B cell (primary cell): ENCODE measurements at regions not wholly inside any gene's neighbourhood (a gene's known extent, or its start where the extent isn't known, plus 50 kb on each side); places are given as distances from the start of the nearest gene placed in this dataset.

Experiments
- ATAC-seq: fragments of 200-7000 bp; cut with Tn5 transposase; one replicate; pipeline ENCODE4 v1.10.0; 2021; ENCODE audit warnings: low read depth, mild to moderate bottlenecking, moderate number of reproducible peaks, moderate library complexity
- CTCF ChIA-PET: fragments of 350-600 bp; sonication (Branson Sonifier 250); formaldehyde crosslinking; loops from one replicate; lab custom pipeline; 2021; ENCODE audit warnings: antibody characterized with exemption, inconsistent platforms; lab: Charles Lee
- POLR2A ChIA-PET: fragments of 350-600 bp; sonication (Branson Sonifier 250); formaldehyde crosslinking; loops from one replicate; lab custom pipeline; 2021; ENCODE audit warnings: antibody characterized with exemption; lab: Charles Lee
- DNase-seq: peaks from one replicate; pipeline ENCODE4 v3.0.0; 2013
- H2AFZ ChIP-seq: 2 replicates; pipeline ENCODE4 v1.6.1; 2012; ENCODE audit warnings: mild to moderate bottlenecking, low read depth, low read length; ENCODE audit not compliant: insufficient read depth, poor library complexity, severe bottlenecking
- H3K27ac ChIP-seq, 2 donors: 1 replicate in 1 of 2; 2 replicates in 1 of 2; pipeline ENCODE4 v1.5.1; 2012 to 2013; ENCODE audit warnings: low read length in 2 of 2, mild to moderate bottlenecking in 2 of 2, moderate library complexity in 1 of 2
- H3K27me3 ChIP-seq, 4 experiments: fragments of 200-600 bp in 1 of 4; sonication (generic) in 1 of 4; replicated peaks in 1 of 4; 1 replicate in 2 of 4; 2 replicates in 2 of 4; pipeline versions ENCODE4 v1.6.1 to v1.7.0; 2013 to 2016; ENCODE audit warnings: low read length in 3 of 4, mild to moderate bottlenecking in 2 of 4, mixed read lengths in 1 of 4, moderate library complexity in 1 of 4; ENCODE audit not compliant: insufficient read depth in 4 of 4, control insufficient read depth in 3 of 4; ENCODE audit errors: control extremely low read depth in 1 of 4
- H3K36me3 ChIP-seq, 2 experiments: replicated peaks in 1 of 2; 1 replicate in 1 of 2; 2 replicates in 1 of 2; pipeline versions ENCODE4 v1.6.1 to v1.7.1; 2013; ENCODE audit warnings: low read length in 1 of 2; ENCODE audit not compliant: insufficient read depth in 2 of 2, control insufficient read depth in 1 of 2; ENCODE audit errors: control extremely low read depth in 1 of 2, extremely low read depth in 1 of 2
- H3K4me1 ChIP-seq, 2 donors: fragments of 200-600 bp in 1 of 2; sonication (generic) in 1 of 2; 1 replicate in 1 of 2; 2 replicates in 1 of 2; pipeline versions ENCODE4 v1.5.1 to v1.6.1; 2013 to 2017; ENCODE audit warnings: low read length in 2 of 2; ENCODE audit not compliant: control insufficient read depth in 2 of 2, insufficient read depth in 2 of 2
- H3K4me2 ChIP-seq: replicated peaks from 2 replicates; pipeline ENCODE3; 2012; ENCODE audit warnings: mild to moderate bottlenecking, low read depth, low read length; ENCODE audit not compliant: poor library complexity, severe bottlenecking
- H3K4me3 ChIP-seq, 5 experiments: fragments of 200-600 bp in 1 of 5; sonication (generic) in 1 of 5; 1 replicate in 3 of 5; 2 replicates in 2 of 5; pipeline versions ENCODE4 v1.5.1 to v1.7.0; 2011 to 2016; ENCODE audit warnings: low read length in 4 of 5, mild to moderate bottlenecking in 4 of 5, low read depth in 2 of 5, control low read depth in 1 of 5, moderate library complexity in 1 of 5; ENCODE audit not compliant: insufficient read depth in 1 of 5; ENCODE audit errors: control extremely low read depth in 1 of 5, extremely low read depth in 1 of 5
- H3K79me2 ChIP-seq: fragments of 200-600 bp; sonication (generic); one replicate; pipeline ENCODE4 v1.6.0; 2016; ENCODE audit warnings: low read length; ENCODE audit not compliant: control insufficient read depth, insufficient read depth
- H3K9ac ChIP-seq: fragments of 200-600 bp; sonication (generic); 2 replicates; pipeline ENCODE4 v1.6.1; 2017; ENCODE audit warnings: mild to moderate bottlenecking, low read length, moderate library complexity
- H3K9me3 ChIP-seq, 3 donors: one replicate each; pipeline versions ENCODE4 v1.6.1 to v1.7.1; 2013; ENCODE audit warnings: low read length in 2 of 3; ENCODE audit not compliant: control insufficient read depth in 2 of 3, insufficient read depth in 1 of 3; ENCODE audit errors: control extremely low read depth in 1 of 3
- H4K20me1 ChIP-seq: 2 replicates; pipeline ENCODE4 v1.6.0; 2012; ENCODE audit warnings: mild to moderate bottlenecking, low read length; ENCODE audit not compliant: insufficient read depth, control insufficient read depth, poor library complexity, severe bottlenecking
- H3K27ac Mint-ChIP-seq: one replicate; pipeline ENCODE4 v1.8.0; 2021; ENCODE audit warnings: mixed read lengths
- H3K27me3 Mint-ChIP-seq: one replicate; pipeline ENCODE4 v1.8.0; 2021; ENCODE audit warnings: mixed read lengths
- H3K4me1 Mint-ChIP-seq: one replicate; pipeline ENCODE4 v1.8.0; 2021; ENCODE audit warnings: mixed read lengths
- H3K4me3 Mint-ChIP-seq: one replicate; pipeline ENCODE4 v1.8.0; 2021; ENCODE audit warnings: mixed read lengths
- H3K9me3 Mint-ChIP-seq: one replicate; pipeline ENCODE4 v1.8.0; 2022; ENCODE audit warnings: mixed read lengths; ENCODE audit not compliant: insufficient read depth
- EZH2 ChIP-seq: IDR thresholded peaks from 2 replicates; pipeline ENCODE4 v1.6.1; 2012; ENCODE audit warnings: borderline replicate concordance, low read depth, mild to moderate bottlenecking, moderate library complexity, low read length; ENCODE audit not compliant: insufficient read depth, poor library complexity, severe bottlenecking
- WGBS: methylation state at CpG from one replicate; pipeline ENCODE4 v1.1.5; 2013; ENCODE audit warnings: missing lambda C conversion rate; ENCODE audit not compliant: insufficient coverage; 5-methylcytosine and 5-hydroxymethylcytosine counted together
- intact Hi-C: fragments of 100-400 bp; cut with micrococcal nuclease; formaldehyde crosslinking; loops from one replicate; pipeline ENCODE4 v1.10.0; 2022
- TF ChIP-seq, protein P1 (sequence below): fragments of 200-600 bp; IDR thresholded peaks from one replicate; pipeline ENCODE4 v1.8.0; 2022; ENCODE audit warnings: antibody characterized with exemption, mild to moderate bottlenecking

DNA sequence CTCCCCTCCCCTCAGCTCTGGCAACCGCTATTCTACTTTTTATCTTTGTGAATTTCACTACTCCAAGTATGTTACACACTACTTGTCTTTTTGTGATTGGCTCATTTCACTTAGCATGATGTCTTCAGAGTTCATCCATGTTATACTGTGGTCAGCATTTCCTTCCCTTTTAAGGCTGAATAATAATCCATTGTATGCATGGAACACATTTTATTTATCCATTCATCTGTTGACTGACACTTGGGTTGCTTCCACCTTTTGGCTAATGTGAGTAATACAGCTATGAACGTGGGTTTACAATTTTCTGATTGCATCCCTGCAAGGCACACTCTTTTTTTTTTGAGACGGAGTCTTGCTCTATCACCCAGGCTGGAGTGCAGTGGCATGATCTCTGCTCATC, 53.0 kb upstream of the FUT8 start:
- Histone ChIP-seq H3K27ac (no peak overlapping the region), H2AFZ (no peak overlapping the region), H3K9ac (no peak overlapping the region), H3K79me2 (no peaks in the 10 kb centered on the region), H3K4me3 (no peak overlapping the region), H3K4me1 (peaks cover 30 to 53% of the 10 kb centered on the region in 2 donors), H3K36me3 (no peaks in the 10 kb centered on the region), H4K20me1 (no peaks in the 10 kb centered on the region), H3K4me2 (no peak overlapping the region), H3K9me3 (no peaks in the 10 kb centered on the region), H3K27me3 (no peaks in the 10 kb centered on the region)
- Mint-ChIP-seq H3K27me3 (no peaks in the 10 kb centered on the region), H3K4me3 (no peak overlapping the region), H3K9me3 (no peaks in the 10 kb centered on the region), H3K27ac (peak overlapping the region; percentile 42), H3K4me1 (peaks cover 52% of the 10 kb centered on the region)
- TF ChIP-seq EZH2: no peak
- TF ChIP-seq, protein P1, sequence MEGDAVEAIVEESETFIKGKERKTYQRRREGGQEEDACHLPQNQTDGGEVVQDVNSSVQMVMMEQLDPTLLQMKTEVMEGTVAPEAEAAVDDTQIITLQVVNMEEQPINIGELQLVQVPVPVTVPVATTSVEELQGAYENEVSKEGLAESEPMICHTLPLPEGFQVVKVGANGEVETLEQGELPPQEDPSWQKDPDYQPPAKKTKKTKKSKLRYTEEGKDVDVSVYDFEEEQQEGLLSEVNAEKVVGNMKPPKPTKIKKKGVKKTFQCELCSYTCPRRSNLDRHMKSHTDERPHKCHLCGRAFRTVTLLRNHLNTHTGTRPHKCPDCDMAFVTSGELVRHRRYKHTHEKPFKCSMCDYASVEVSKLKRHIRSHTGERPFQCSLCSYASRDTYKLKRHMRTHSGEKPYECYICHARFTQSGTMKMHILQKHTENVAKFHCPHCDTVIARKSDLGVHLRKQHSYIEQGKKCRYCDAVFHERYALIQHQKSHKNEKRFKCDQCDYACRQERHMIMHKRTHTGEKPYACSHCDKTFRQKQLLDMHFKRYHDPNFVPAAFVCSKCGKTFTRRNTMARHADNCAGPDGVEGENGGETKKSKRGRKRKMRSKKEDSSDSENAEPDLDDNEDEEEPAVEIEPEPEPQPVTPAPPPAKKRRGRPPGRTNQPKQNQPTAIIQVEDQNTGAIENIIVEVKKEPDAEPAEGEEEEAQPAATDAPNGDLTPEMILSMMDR: no peak
- ATAC-seq (no peak), DNase-seq (no peak)
- intact Hi-C loops: loop anchor here (5.0 kb wide), 1 partner anchor 372 kb away; the partner anchor contains the start of gene FNTB
- CTCF ChIA-PET: interaction anchor here (0.6 to 2.3 kb wide), 13 partner anchors 38 to 194 kb away, joined by 3 to 11 read pairs (median 4); no protein-coding TSS in a partner anchor
- WGBS: 75% methylated on average over 3 of the region's 3 CpGs
- POLR2A ChIA-PET: interaction anchor here (0.6 kb wide), 1 partner anchor 154 kb away, joined by 5 read pairs; no protein-coding TSS in a partner anchor

DNA sequence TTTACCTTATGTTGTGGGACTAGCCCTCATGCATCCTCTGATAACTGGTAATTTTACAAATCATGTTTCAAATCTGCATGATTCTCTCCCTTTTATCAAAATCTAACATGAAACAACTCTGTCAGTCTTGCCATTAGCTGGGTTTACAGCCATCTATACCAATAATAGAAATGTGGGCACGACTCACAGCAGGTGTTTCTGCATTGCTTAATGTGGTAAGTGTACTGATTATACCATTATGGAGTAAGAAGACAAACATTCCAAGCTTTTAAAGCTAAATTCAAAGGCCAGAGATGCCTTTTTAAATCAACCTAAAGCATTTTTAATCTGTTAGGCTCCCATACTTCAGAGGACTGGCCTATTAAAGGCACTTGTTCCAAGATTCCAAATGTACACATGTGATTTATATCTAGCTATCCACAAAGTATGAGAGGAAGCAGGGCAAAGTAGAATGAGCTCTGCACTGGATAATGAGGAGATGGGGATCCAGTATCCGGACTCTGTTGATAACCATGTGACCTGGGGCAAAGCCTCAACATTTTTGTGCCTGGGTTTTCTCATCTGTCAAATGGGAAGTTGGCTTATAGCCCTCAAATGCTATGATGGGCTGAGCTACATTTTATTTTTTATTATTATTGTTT, 52.3 kb upstream of the FUT8 start:
- DNase-seq (no peak), ATAC-seq (no peak)
- intact Hi-C loops: no loop called here
- H3K9me3 Mint-ChIP-seq: no peaks in the 10 kb centered on the region
- H3K9me3 ChIP-seq: no peaks in the 10 kb centered on the region
- no peak overlapping the region for H3K27ac Mint-ChIP-seq
- no peak overlapping the region for H3K9ac ChIP-seq
- no peak overlapping the region for H3K4me2 ChIP-seq
- WGBS: 100% methylated on average over 1 of the region's 2 CpGs
- POLR2A ChIA-PET: interaction anchor here (0.6 kb wide), 1 partner anchor 10 kb away, joined by 6 read pairs; no protein-coding TSS in a partner anchor
- no peak overlapping the region for H3K4me3 Mint-ChIP-seq
- peaks cover 30 to 46% of the 10 kb centered on the region in 2 donors for H3K4me1 ChIP-seq
- no peaks in the 10 kb centered on the region for H3K27me3 Mint-ChIP-seq
- CTCF ChIA-PET: interaction anchor here (0.8 to 2.3 kb wide), 14 partner anchors 17 to 464 kb away, joined by 3 to 11 read pairs (median 3); no protein-coding TSS in a partner anchor
- H3K36me3 ChIP-seq: no peaks in the 10 kb centered on the region
- H4K20me1 ChIP-seq: no peaks in the 10 kb centered on the region
- no peaks in the 10 kb centered on the region for H3K79me2 ChIP-seq
- H2AFZ ChIP-seq: no peak overlapping the region
- TF ChIP-seq EZH2: no peak
- TF ChIP-seq, protein P1: no peak
- peaks cover 46% of the 10 kb centered on the region for H3K4me1 Mint-ChIP-seq
- H3K27me3 ChIP-seq: no peaks in the 10 kb centered on the region
- no peak overlapping the region for H3K27ac ChIP-seq
- no peak overlapping the region for H3K4me3 ChIP-seq
